K562 (cell line): ENCODE measurements at regions not wholly inside any gene's neighbourhood (a gene's known extent, or its start where the extent isn't known, plus 50 kb on each side); places are given as distances from the start of the nearest gene placed in this dataset.

ENCODE experiments used
- ATAC-seq: fragments of 200-7000 bp; cut with Tn5 transposase; 3 replicates; pipeline ENCODE4 v1.9.1; 2020; ENCODE audit warnings: moderate library complexity
- BruUV-seq: library from RNA; stranded (reverse); fragments of 400-500 nt; replicated peaks from 2 replicates; lab custom pipeline; 2021; lab: Mats Ljungman, UMichigan
- CTCF ChIA-PET: fragments of 300-600 bp; formaldehyde crosslinking; extraction: SDS; loops from one replicate; lab custom pipeline; 2021; ENCODE audit warnings: low intra/inter-chr PET ratio; lab: Yijun Ruan, JAX
- POLR2A ChIA-PET: fragments of 300-600, 350-650 bp; sonication (Branson Sonifier 250); formaldehyde crosslinking; extraction: SDS; loops from one replicate; lab custom pipeline; 2021; ENCODE audit warnings: antibody characterized with exemption, inconsistent platforms; lab: Yijun Ruan, JAX
- DNase-seq, 4 experiments: peaks; one replicate each; pipeline versions ENCODE4 v3.0.0 to v3.0.0-alpha.2; 2011 to 2018; ENCODE audit warnings: low spot score in 3 of 4, mixed read lengths in 3 of 4; ENCODE audit errors: extremely low read depth in 1 of 4
- FAIRE-seq: peaks from 2 replicates; lab custom pipeline; 2011; peaks lifted over from hg19 to GRCh38; lab: Jason Lieb, UNC
- H2AFZ ChIP-seq: 2 replicates; pipeline ENCODE4 v1.6.0; 2011; ENCODE audit warnings: low read depth, low read length, control low read depth, inconsistent platforms
- H3K27ac ChIP-seq: fragments of 200-600 bp; 3 replicates; pipeline ENCODE4 v1.8.0; 2011; ENCODE audit warnings: low read depth, mild to moderate bottlenecking, control low read depth, inconsistent platforms, low read length, moderate library complexity, mixed read lengths; ENCODE audit errors: extremely low read depth
- H3K27me3 ChIP-seq, 2 experiments: fragments of 300-600 bp in 1 of 2; 2 replicates in 1 of 2; 3 replicates in 1 of 2; pipeline versions ENCODE4 v1.6.0 to v1.8.0; 2011; ENCODE audit warnings: inconsistent platforms in 2 of 2, low read length in 2 of 2, mild to moderate bottlenecking in 1 of 2, mixed read lengths in 1 of 2, moderate library complexity in 1 of 2; ENCODE audit not compliant: control insufficient read depth in 2 of 2, insufficient read depth in 2 of 2
- H3K36me3 ChIP-seq: fragments of 300-600 bp; 3 replicates; pipeline ENCODE4 v1.8.0; 2011; ENCODE audit warnings: mild to moderate bottlenecking, low read length, inconsistent platforms; ENCODE audit not compliant: control insufficient read depth, insufficient read depth
- H3K4me1 ChIP-seq, 2 experiments: fragments of 200-600 bp in 1 of 2; replicated peaks in 1 of 2; 2 replicates in 1 of 2; 3 replicates in 1 of 2; pipeline versions ENCODE4 v1.5.1 to v1.8.0; 2011; ENCODE audit warnings: inconsistent platforms in 2 of 2, low read length in 2 of 2, mild to moderate bottlenecking in 1 of 2, mixed read lengths in 1 of 2, moderate library complexity in 1 of 2; ENCODE audit not compliant: control insufficient read depth in 2 of 2, insufficient read depth in 2 of 2
- H3K4me2 ChIP-seq: 2 replicates; pipeline ENCODE4 v1.6.1; 2011; ENCODE audit warnings: low read length, control low read depth, inconsistent platforms, mixed read lengths; ENCODE audit not compliant: insufficient read depth
- H3K4me3 ChIP-seq: fragments of 200-600 bp; sonication (generic), shearing (Covaris generic); 2 replicates; pipeline ENCODE4 v1.5.1; 2016; ENCODE audit warnings: control low read depth, inconsistent platforms
- H3K79me2 ChIP-seq: fragments of 200-600 bp; 3 replicates; pipeline ENCODE4 v1.8.0; 2011; ENCODE audit warnings: low read length, inconsistent platforms; ENCODE audit not compliant: control insufficient read depth, insufficient read depth
- H3K9ac ChIP-seq, 2 experiments: 2 replicates each; pipeline versions ENCODE4 v1.6.0 to v1.6.1; 2011; ENCODE audit warnings: low read depth in 2 of 2, low read length in 2 of 2, control low read depth in 1 of 2, inconsistent platforms in 1 of 2, mild to moderate bottlenecking in 1 of 2, mixed read lengths in 1 of 2; ENCODE audit not compliant: insufficient read depth in 1 of 2
- H3K9me1 ChIP-seq: one replicate; pipeline ENCODE4 v1.6.0; 2011; ENCODE audit warnings: inconsistent platforms, mild to moderate bottlenecking, low read length, moderate library complexity; ENCODE audit not compliant: control insufficient read depth, insufficient read depth
- H3K9me3 ChIP-seq: replicated peaks from 2 replicates; pipeline ENCODE4 v1.5.1; 2011; ENCODE audit warnings: low read depth, low read length, inconsistent platforms; ENCODE audit not compliant: control insufficient read depth, insufficient read depth
- H4K20me1 ChIP-seq: replicated peaks from 2 replicates; pipeline ENCODE4 v1.6.1; 2011; ENCODE audit warnings: low read length, inconsistent platforms, mixed read lengths; ENCODE audit not compliant: control insufficient read depth, insufficient read depth
- AFF4 ChIP-seq: sonication (generic); formaldehyde crosslinking; IDR thresholded peaks from 2 replicates; pipeline ENCODE4 v1.8.0; 2023; ENCODE audit warnings: mild to moderate bottlenecking, missing genetic modification reagents
- ARNT ChIP-seq, 2 experiments: fragments of 450-650 bp; IDR thresholded peaks; 2 replicates each; pipeline ENCODE4 v1.6.1; 2016; ENCODE audit warnings: mild to moderate bottlenecking in 1 of 2
- CREB3 ChIP-seq: fragments of 450-650 bp; conservative IDR thresholded peaks from 2 replicates; pipeline ENCODE4 v1.6.1; 2016; ENCODE audit warnings: missing genetic modification characterization, low read depth, mild to moderate bottlenecking, missing compliant biosample characterization, moderate library complexity
- ESRRA ChIP-seq: fragments of 450-650 bp; IDR thresholded peaks from 2 replicates; pipeline ENCODE4 v1.6.1; 2014; ENCODE audit warnings: low read depth, mild to moderate bottlenecking, moderate library complexity, borderline replicate concordance
- GTF2B ChIP-seq: IDR thresholded peaks from 2 replicates; pipeline ENCODE4 v1.6.1; 2011; ENCODE audit not compliant: insufficient read length; ENCODE audit errors: extremely low read depth
- MAFG ChIP-seq: fragments of 450-650 bp; conservative IDR thresholded peaks from 2 replicates; pipeline ENCODE4 v1.6.1; 2016; ENCODE audit warnings: missing genetic modification characterization, missing compliant biosample characterization
- NFE2L1 ChIP-seq: fragments of 450-650 bp; IDR thresholded peaks from 2 replicates; pipeline ENCODE4 v1.6.1; 2016; ENCODE audit warnings: missing genetic modification characterization, low read depth, mild to moderate bottlenecking, missing compliant biosample characterization, moderate library complexity, borderline replicate concordance
- PCBP1 ChIP-seq: fragments of 200-400 bp; formaldehyde crosslinking; IDR thresholded peaks from 2 replicates; pipeline ENCODE4 v1.6.1; 2018; ENCODE audit warnings: mild to moderate bottlenecking, low read depth, low read length; ENCODE audit not compliant: poor library complexity, severe bottlenecking
- POLR2A ChIP-seq: fragments of 450-650 bp; conservative IDR thresholded peaks from 2 replicates; pipeline ENCODE4 v1.6.1; 2016
- STAG1 ChIP-seq: sonication (generic); formaldehyde crosslinking; IDR thresholded peaks from 2 replicates; pipeline ENCODE4 v1.5.0; 2020; ENCODE audit warnings: missing genetic modification reagents, borderline replicate concordance
- U2AF2 ChIP-seq: fragments of 200-400 bp; formaldehyde crosslinking; optimal IDR thresholded peaks from 2 replicates; pipeline ENCODE3; 2017; ENCODE audit warnings: low read depth, mild to moderate bottlenecking, low read length
- ZBTB17 ChIP-seq: fragments of 450-650 bp; formaldehyde crosslinking; IDR thresholded peaks from 2 replicates; pipeline ENCODE4 v1.4.0; 2020; ENCODE audit warnings: mild to moderate bottlenecking
- ZBTB26 ChIP-seq: fragments of 450-650 bp; formaldehyde crosslinking; IDR thresholded peaks from 2 replicates; pipeline ENCODE4 v1.4.0; 2022; ENCODE audit warnings: missing genetic modification characterization
- ZNF174 ChIP-seq: fragments of 250-450 bp; sonication (Bioruptor Pico); IDR thresholded peaks from 2 replicates; pipeline ENCODE4 v1.4.0; 2020; ENCODE audit warnings: mild to moderate bottlenecking
- ZNF707 ChIP-seq: fragments of 250-450 bp; sonication (Bioruptor Pico); conservative IDR thresholded peaks from 2 replicates; pipeline ENCODE4 v1.8.0; 2022; ENCODE audit warnings: inconsistent platforms, mild to moderate bottlenecking, moderate library complexity
- WGBS: fragments of 100-300 bp; shearing (Covaris generic); methylation state at CpG from one replicate; pipeline ENCODE4 v1.1.6; 2016; ENCODE audit warnings: low coverage, mixed read lengths; ENCODE audit not compliant: insufficient coverage; ENCODE audit errors: missing lambda C conversion rate; 5-methylcytosine and 5-hydroxymethylcytosine counted together
- in situ Hi-C: fragments of 300-500 bp; cut with MboI; formaldehyde crosslinking; loops from 4 replicates; pipeline ENCODE4 v1.15.0; 2018; ENCODE audit warnings: inconsistent platforms, mixed read lengths
- intact Hi-C: fragments of 100-400 bp; cut with micrococcal nuclease; formaldehyde crosslinking; loops from 2 replicates; pipeline ENCODE4 v1.14.2; 2022

GRCh38 chr5:2260211-2261003, 377.7 kb upstream of the IRX4 start:
- H2AFZ ChIP-seq, result no peak overlapping the region
- DNase-seq, result no peak
- no peaks in the 10 kb centered on the region for H3K36me3 ChIP-seq
- no peak for FAIRE-seq
- ATAC-seq, result no peak
- no peak overlapping the region for H3K27ac ChIP-seq
- no peaks in the 10 kb centered on the region for H3K79me2 ChIP-seq
- ChIA-PET POLR2A (interaction anchor here (0.7 kb wide), 1 partner anchor 45 kb away, joined by 3 read pairs; no protein-coding TSS in a partner anchor), CTCF (no interaction called here)
- H3K9ac ChIP-seq, result no peak overlapping the region
- no peak overlapping the region for H3K4me3 ChIP-seq
- H3K4me1 ChIP-seq, result no peaks in the 10 kb centered on the region; a peak in 1 of 5 replicates
- WGBS, result under 1% methylated on average over 22 of the region's 23 CpGs
- peaks cover 11 to 45% of the 10 kb centered on the region in 2 experiments for H3K27me3 ChIP-seq
- no peak overlapping the region for H3K4me2 ChIP-seq
- H3K9me3 ChIP-seq, result no peaks in the 10 kb centered on the region
- BruUV-seq, result no TSS peak
- in situ Hi-C loops (no loop called here), intact Hi-C loops (no loop called here)
- H3K9me1 ChIP-seq, result no peaks in the 10 kb centered on the region
- H4K20me1 ChIP-seq, result peaks cover 11% of the 10 kb centered on the region
- no peak for TF ChIP-seq ZBTB26 (CRISPR knock-in tag)
- no peak for TF ChIP-seq POLR2A
- TF ChIP-seq STAG1, result no peak
- no peak for TF ChIP-seq NFE2L1 (tag)
- TF ChIP-seq GTF2B, result no peak
- TF ChIP-seq U2AF2, result no peak
- no peak for TF ChIP-seq ZNF707 (CRISPR knock-in tag)
- TF ChIP-seq ZNF174 (CRISPR knock-in tag), result no peak
- TF ChIP-seq PCBP1, result no peak
- TF ChIP-seq AFF4 (CRISPR knock-in tag), result no peak
- TF ChIP-seq ZBTB17 (CRISPR knock-in tag), result no peak
- no peak for TF ChIP-seq CREB3
- no peak for TF ChIP-seq MAFG
- TF ChIP-seq ARNT (IDR thresholded peaks at IDR 0.05), result no peak
- TF ChIP-seq ESRRA, result no peak
